A549 (cell line): ENCODE measurements at regions not wholly inside any gene's neighbourhood (a gene's known extent, or its start where the extent isn't known, plus 50 kb on each side); places are given as distances from the start of the nearest gene placed in this dataset.
"Not testable (repeated sequence)": the region's sequence is repeated elsewhere in the genome, so short reads cannot be mapped to it uniquely, and the experiment has no call there.

ENCODE experiments used
- ATAC-seq, 2 experiments: fragments of 200-7000 bp in 1 of 2; fragments of >200 bp in 1 of 2; cut with Nextera tagmentation in 1 of 2; cut with Tn5 transposase in 1 of 2; 3 replicates each; pipeline versions ENCODE4 v1.8.0 to v1.9.1; 2018 to 2020; ENCODE audit warnings: mild to moderate bottlenecking in 1 of 2, moderate library complexity in 1 of 2
- CTCF ChIA-PET: fragments of 300-600 bp; sonication (Branson Sonifier 250); formaldehyde crosslinking; extraction: SDS; loops from one replicate; lab custom pipeline; 2021; ENCODE audit warnings: antibody characterized with exemption, inconsistent platforms; lab: Yijun Ruan, JAX
- POLR2A ChIA-PET: fragments of 350-600 bp; formaldehyde crosslinking; extraction: SDS; loops from one replicate; lab custom pipeline; 2021; ENCODE audit warnings: antibody characterized with exemption, inconsistent platforms; lab: Yijun Ruan, JAX
- DNase-seq, 2 experiments: peaks; one replicate each; pipeline versions ENCODE4 v3.0.0 to v3.0.0-alpha.2; 2011 to 2016; ENCODE audit warnings: low read depth in 1 of 2, low spot score in 1 of 2
- FAIRE-seq: peaks from 2 replicates; lab custom pipeline; 2011; peaks lifted over from hg19 to GRCh38; lab: Jason Lieb, UNC
- H3K27ac ChIP-seq, 2 experiments: fragments of >200 bp; sonication (Bioruptor Twin); formaldehyde crosslinking; 3 replicates each; pipeline ENCODE4 v1.5.1; 2016 to 2017
- H3K4me1 ChIP-seq: fragments of >200 bp; sonication (Bioruptor Twin); formaldehyde crosslinking; 3 replicates; pipeline ENCODE4 v1.6.1; 2016
- H3K4me2 ChIP-seq: fragments of >200 bp; sonication (Bioruptor Twin); formaldehyde crosslinking; 3 replicates; pipeline ENCODE4 v1.6.1; 2016
- H3K4me3 ChIP-seq: fragments of >200 bp; sonication (Bioruptor Twin); formaldehyde crosslinking; 3 replicates; pipeline ENCODE4 v1.5.1; 2016
- H3K9me3 ChIP-seq: fragments of >200 bp; sonication (Bioruptor Twin); formaldehyde crosslinking; 3 replicates; pipeline ENCODE4 v1.6.1; 2016
- CBX8 ChIP-seq: fragments of 200-600 bp; sonication (generic); IDR thresholded peaks from 2 replicates; pipeline ENCODE4 v1.6.1; 2016
- CEBPB ChIP-seq, 2 experiments: fragments of >200 bp in 1 of 2; sonication (Bioruptor Twin) in 1 of 2; formaldehyde crosslinking in 1 of 2; IDR thresholded peaks; 2 replicates each; pipeline ENCODE4 v1.6.1; 2012 to 2016
- FOSL2 ChIP-seq, 2 experiments: fragments of 450-650 bp in 1 of 2; fragments of >200 bp in 1 of 2; sonication (Bioruptor Twin) in 1 of 2; formaldehyde crosslinking; IDR thresholded peaks; 2 replicates each; pipeline versions ENCODE4 v1.5.0 to v1.6.1; 2016 to 2020; ENCODE audit warnings: mild to moderate bottlenecking in 1 of 2, moderate library complexity in 1 of 2
- GATA3 ChIP-seq: IDR thresholded peaks from 2 replicates; pipeline ENCODE4 v1.6.1; 2012; ENCODE audit warnings: borderline replicate concordance
- HEYL ChIP-seq: fragments of 250-450 bp; sonication (Bioruptor Pico); IDR thresholded peaks from 2 replicates; pipeline ENCODE4 v1.8.0; 2021; ENCODE audit warnings: mild to moderate bottlenecking, moderate library complexity
- HOXB5 ChIP-seq: fragments of 250-450 bp; sonication (Bioruptor Pico); IDR thresholded peaks from 2 replicates; pipeline ENCODE4 v1.5.0; 2020; ENCODE audit warnings: mild to moderate bottlenecking, moderate library complexity
- POLR2A ChIP-seq: IDR thresholded peaks from 2 replicates; pipeline ENCODE4 v1.6.1; 2012; ENCODE audit warnings: mild to moderate bottlenecking, low read length
- POLR2AphosphoS2 ChIP-seq: conservative IDR thresholded peaks from 2 replicates; pipeline ENCODE4 v1.6.1; 2012; ENCODE audit warnings: low read length, improper control_type of control experiment, inconsistent platforms
- TFCP2L1 ChIP-seq: fragments of 250-450 bp; sonication (Bioruptor Pico); IDR thresholded peaks from 2 replicates; pipeline ENCODE4 v1.5.0; 2021; ENCODE audit warnings: mild to moderate bottlenecking
- ZFP36 ChIP-seq: fragments of 450-650 bp; IDR thresholded peaks from 2 replicates; pipeline ENCODE4 v1.6.1; 2014; ENCODE audit warnings: borderline replicate concordance; ENCODE audit not compliant: partially characterized antibody
- ZNF302 ChIP-seq: fragments of 250-450 bp; sonication (Bioruptor Pico); IDR thresholded peaks from 2 replicates; pipeline ENCODE4 v1.9.0; 2021; ENCODE audit warnings: inconsistent platforms, mild to moderate bottlenecking, moderate library complexity
- ZSCAN20 ChIP-seq: fragments of 250-450 bp; sonication (Bioruptor Pico); IDR thresholded peaks from 2 replicates; pipeline ENCODE4 v1.8.0; 2022; ENCODE audit warnings: mild to moderate bottlenecking, moderate library complexity
- WGBS: methylation state at CpG from one replicate; pipeline ENCODE4 v1.1.6; 2017; ENCODE audit errors: missing lambda C conversion rate; 5-methylcytosine and 5-hydroxymethylcytosine counted together
- TF ChIP-seq, protein P1 (sequence below): fragments of >200 bp; sonication (Bioruptor Twin); formaldehyde crosslinking; IDR thresholded peaks from 3 replicates; pipeline ENCODE4 v1.5.1; 2016
- TF ChIP-seq, protein P2 (sequence below): fragments of >200 bp; sonication (Bioruptor Twin); formaldehyde crosslinking; IDR thresholded peaks from 2 replicates; pipeline ENCODE4 v1.6.1; 2016
- TF ChIP-seq, protein P3 (sequence below): fragments of 450-650 bp; IDR thresholded peaks from 2 replicates; pipeline ENCODE4 v1.6.1; 2014; ENCODE audit warnings: antibody characterized with exemption

DNA sequence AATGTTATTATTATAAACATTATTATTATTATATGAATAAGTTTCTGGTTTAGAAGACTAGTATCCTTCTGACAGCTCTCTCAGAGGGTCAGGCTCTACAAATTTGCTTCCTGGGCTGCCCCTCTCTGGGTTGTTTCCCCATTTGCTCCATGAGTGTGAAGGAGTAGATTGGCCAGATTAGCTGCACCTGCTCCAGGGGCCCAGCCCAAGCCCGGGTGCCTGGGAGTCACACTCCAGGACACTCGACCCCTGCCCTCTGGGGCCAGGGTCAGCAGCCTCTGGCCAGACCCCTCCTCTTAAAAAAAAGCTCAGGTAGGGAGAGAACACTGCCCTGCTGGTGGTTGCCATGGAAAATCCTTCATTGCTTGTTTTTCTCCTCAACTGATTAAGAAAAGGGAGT lies 169.0 kb upstream of the FOXD4L5 start:
- H3K4me2 ChIP-seq, H3K4me1 ChIP-seq, H3K9me3 ChIP-seq, ATAC-seq, FAIRE-seq, H3K27ac ChIP-seq, DNase-seq, CTCF ChIA-PET, POLR2A ChIA-PET, H3K4me3 ChIP-seq: not testable (repeated sequence)
- 0% methylated on average over 2 of the region's 2 CpGs for whole genome bisulfite sequencing

DNA sequence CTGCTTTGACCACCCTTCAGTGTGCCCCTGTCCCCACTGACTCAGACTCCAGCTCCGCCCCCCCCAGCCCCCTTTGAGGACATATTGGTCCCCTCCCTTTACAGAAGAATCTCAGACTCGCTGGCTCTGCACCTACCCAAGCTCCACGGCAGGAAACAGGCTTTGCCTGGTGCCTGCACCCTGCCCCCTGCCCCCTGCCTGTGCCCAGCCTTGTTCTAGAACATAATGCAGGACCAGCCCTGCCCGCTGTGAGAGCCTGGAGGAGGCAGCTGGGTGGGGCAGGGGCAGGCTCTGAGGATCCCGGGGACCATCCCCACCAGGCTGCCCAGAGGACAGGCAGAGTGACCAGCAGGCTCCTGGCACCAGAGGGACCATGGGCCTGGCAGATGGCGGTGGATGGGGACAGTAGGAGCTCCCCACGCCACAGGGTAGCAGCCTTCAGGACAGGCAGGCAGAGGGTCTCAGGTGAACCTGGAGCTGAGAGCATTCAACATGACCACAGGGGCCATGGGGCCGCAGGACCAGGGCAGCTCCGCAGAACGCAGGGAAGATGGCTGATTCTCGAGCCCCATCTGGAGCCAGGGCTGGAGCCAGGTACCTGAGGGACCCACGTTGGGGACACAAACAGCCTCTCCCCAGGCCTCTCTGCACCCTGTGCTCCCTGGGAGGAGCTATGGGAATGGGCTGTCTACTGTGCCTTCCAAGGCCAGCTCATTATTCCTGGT lies 165.0 kb upstream of the FOXD4L5 start:
- H3K4me1 ChIP-seq, CTCF ChIA-PET, DNase-seq, H3K27ac ChIP-seq, H3K4me3 ChIP-seq, ATAC-seq, H3K9me3 ChIP-seq, POLR2A ChIA-PET, FAIRE-seq, H3K4me2 ChIP-seq: not testable (repeated sequence)
- WGBS, result no CpG with 5 or more reads among the region's 12 CpGs

DNA sequence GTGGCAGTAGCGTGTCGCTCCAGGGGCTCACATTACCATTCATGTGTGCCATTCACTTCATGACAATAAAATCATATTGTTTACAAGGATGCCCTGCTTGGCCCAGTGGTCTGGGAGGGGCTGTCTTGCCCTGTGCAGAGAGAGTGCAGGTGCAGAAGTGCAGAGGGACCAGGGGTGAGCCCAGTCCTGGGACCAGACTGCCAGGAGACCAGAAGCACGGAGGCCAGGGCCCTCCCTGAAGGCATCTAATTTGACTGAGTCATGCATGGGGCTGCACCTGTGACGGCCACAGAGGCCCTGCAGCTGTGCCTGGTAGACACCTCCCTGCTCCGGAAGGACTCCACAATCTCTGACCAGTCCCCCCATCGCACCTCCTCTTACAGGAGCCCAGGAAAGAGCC lies 164.4 kb upstream of the FOXD4L5 start:
- ATAC-seq, result no peak
- WGBS, result 11% methylated on average over 5 of the region's 6 CpGs
- no peaks in the 10 kb centered on the region for H3K9me3 ChIP-seq
- ChIA-PET POLR2A (no interaction called here), CTCF (no interaction called here)
- H3K4me3 ChIP-seq, result no peak overlapping the region
- no peaks in the 10 kb centered on the region for H3K4me1 ChIP-seq
- H3K27ac ChIP-seq, result no peak overlapping the region
- no peak for TF ChIP-seq POLR2A
- no peak for FAIRE-seq
- no peak overlapping the region for H3K4me2 ChIP-seq
- DNase-seq, result no peak

DNA sequence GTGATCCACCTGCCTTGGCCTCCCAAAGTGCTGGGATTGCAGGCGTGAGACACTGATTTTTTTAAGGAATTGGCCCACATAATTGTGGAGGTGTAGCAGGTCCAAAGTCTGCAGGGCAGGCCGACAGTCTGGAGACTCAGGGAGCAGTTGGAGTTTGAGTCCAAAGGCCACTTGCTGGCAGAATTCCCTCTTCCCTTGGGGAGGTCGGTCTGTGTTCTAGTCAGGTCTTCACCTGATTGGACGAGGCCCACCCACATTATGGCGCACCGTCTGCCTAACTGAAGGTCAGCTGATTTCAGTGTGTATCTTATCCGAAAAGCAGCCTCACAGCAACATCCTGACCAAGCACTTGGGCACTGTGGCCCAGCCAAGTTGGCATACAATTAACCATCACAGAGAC lies 162.1 kb upstream of the FOXD4L5 start:
- FAIRE-seq, H3K27ac ChIP-seq, CTCF ChIA-PET, H3K4me3 ChIP-seq, ATAC-seq, H3K4me1 ChIP-seq, H3K4me2 ChIP-seq, H3K9me3 ChIP-seq, POLR2A ChIA-PET, DNase-seq: not testable (repeated sequence)
- 43% methylated on average over 5 of the region's 7 CpGs for WGBS

DNA sequence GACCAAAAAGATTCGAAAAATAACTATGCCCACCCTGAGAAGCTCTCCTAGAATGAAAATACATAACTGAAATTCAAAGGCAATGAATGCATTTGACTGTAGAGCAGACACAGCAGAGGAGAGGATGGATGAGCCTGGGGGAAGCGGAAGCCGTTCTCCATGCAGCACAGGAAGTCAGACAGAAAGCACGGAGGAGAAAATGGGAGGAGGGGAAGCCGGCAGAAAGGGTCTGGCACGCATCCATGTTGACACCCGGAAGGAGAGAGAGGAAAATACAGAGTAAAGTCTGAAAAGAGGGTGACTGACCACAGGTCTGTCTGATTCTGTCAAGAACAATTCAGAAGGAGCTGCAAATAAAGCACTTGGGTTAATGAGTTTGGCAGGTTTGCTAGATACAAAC lies 161.0 kb upstream of the FOXD4L5 start:
- POLR2A ChIA-PET, FAIRE-seq, ATAC-seq, H3K27ac ChIP-seq, DNase-seq, H3K4me1 ChIP-seq, H3K4me3 ChIP-seq, H3K9me3 ChIP-seq, H3K4me2 ChIP-seq: not testable (repeated sequence)
- WGBS, result 17% methylated on average over 7 of the region's 7 CpGs
- CTCF ChIA-PET, result interaction anchor here (1.1 kb wide), 1 partner anchor 11 kb away, joined by 3 read pairs; no protein-coding TSS in a partner anchor

DNA sequence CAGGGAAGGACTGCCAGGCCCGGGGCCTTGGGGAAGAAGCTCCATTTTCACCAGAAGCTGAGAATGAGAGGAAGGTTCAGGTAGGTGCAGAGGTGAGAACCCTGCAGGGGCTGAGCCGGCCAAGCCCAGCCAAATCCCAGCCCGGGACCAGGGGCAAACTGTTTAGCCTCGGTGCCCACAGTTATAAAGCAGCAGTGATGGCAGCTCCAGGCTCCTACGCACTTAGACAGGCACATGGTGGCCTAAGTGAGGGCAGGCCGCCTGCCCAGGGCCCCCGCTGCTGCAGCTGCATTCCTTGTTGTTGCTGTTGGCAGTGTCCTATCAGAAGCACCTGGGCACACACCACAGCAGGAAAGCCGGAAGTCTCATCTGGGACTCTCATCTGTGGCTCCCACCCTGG lies 159.9 kb upstream of the FOXD4L5 start:
- Histone ChIP-seq H3K4me2 (no peak overlapping the region), H3K27ac (no peak overlapping the region), H3K4me1 (no peaks in the 10 kb centered on the region), H3K9me3 (no peaks in the 10 kb centered on the region), H3K4me3 (no peak overlapping the region)
- ATAC-seq (no peak), FAIRE-seq (no peak), DNase-seq (no peak)
- TF ChIP-seq HOXB5 (CRISPR knock-in tag) (no peak), POLR2AphosphoS2 (no peak), HEYL (CRISPR knock-in tag) (no peak), CEBPB (IDR thresholded peaks at IDR 0.05) (no peak), ZFP36 (no peak), ZSCAN20 (CRISPR knock-in tag) (no peak), GATA3 (no peak), FOSL2 (IDR thresholded peaks at IDR 0.05) (no peak), FOSL2 (CRISPR knock-in tag; IDR thresholded peaks at IDR 0.05) (no peak), ZNF302 (CRISPR knock-in tag) (no peak), CBX8 (no peak), TFCP2L1 (CRISPR knock-in tag) (no peak)
- TF ChIP-seq, protein P1, sequence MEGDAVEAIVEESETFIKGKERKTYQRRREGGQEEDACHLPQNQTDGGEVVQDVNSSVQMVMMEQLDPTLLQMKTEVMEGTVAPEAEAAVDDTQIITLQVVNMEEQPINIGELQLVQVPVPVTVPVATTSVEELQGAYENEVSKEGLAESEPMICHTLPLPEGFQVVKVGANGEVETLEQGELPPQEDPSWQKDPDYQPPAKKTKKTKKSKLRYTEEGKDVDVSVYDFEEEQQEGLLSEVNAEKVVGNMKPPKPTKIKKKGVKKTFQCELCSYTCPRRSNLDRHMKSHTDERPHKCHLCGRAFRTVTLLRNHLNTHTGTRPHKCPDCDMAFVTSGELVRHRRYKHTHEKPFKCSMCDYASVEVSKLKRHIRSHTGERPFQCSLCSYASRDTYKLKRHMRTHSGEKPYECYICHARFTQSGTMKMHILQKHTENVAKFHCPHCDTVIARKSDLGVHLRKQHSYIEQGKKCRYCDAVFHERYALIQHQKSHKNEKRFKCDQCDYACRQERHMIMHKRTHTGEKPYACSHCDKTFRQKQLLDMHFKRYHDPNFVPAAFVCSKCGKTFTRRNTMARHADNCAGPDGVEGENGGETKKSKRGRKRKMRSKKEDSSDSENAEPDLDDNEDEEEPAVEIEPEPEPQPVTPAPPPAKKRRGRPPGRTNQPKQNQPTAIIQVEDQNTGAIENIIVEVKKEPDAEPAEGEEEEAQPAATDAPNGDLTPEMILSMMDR, result no peak
- TF ChIP-seq, protein P2, sequence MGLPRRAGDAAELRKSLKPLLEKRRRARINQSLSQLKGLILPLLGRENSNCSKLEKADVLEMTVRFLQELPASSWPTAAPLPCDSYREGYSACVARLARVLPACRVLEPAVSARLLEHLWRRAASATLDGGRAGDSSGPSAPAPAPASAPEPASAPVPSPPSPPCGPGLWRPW, result no peak
- TF ChIP-seq, protein P3, sequence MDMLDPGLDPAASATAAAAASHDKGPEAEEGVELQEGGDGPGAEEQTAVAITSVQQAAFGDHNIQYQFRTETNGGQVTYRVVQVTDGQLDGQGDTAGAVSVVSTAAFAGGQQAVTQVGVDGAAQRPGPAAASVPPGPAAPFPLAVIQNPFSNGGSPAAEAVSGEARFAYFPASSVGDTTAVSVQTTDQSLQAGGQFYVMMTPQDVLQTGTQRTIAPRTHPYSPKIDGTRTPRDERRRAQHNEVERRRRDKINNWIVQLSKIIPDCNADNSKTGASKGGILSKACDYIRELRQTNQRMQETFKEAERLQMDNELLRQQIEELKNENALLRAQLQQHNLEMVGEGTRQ, result no peak
- ChIA-PET CTCF (interaction anchor here (1.1 kb wide), 1 partner anchor 12 kb away, joined by 3 read pairs; no protein-coding TSS in a partner anchor), POLR2A (no interaction called here)
- 3% methylated on average over 6 of the region's 8 CpGs for WGBS

DNA sequence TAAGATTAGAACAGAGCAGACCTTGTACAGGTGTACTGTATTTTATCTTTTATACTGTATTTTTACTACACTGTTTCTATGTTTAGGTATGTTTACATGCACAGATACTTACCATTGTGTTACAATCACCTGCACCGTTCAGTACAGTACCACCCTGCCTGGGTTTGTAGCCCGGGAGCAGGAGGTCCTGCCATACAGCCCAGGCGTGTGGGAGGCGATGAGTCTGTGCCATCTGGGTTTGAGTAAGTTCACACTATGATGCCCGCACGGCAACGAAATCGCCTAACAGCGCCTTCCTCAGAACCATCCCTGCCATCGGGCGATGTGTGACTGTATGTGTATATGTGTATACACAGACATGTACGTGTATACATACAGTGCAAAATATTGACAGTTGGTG lies 157.1 kb upstream of the FOXD4L5 start:
- 49% methylated on average over 12 of the region's 12 CpGs for WGBS
- H3K4me1 ChIP-seq, H3K27ac ChIP-seq, H3K4me3 ChIP-seq, H3K4me2 ChIP-seq, POLR2A ChIA-PET, FAIRE-seq, ATAC-seq, H3K9me3 ChIP-seq, CTCF ChIA-PET, DNase-seq: not testable (repeated sequence)
